HCT116 (cell line): ENCODE measurements at regions not wholly inside any gene's neighbourhood (a gene's known extent, or its start where the extent isn't known, plus 50 kb on each side); places are given as distances from the start of the nearest gene placed in this dataset.

Source experiments
- ATAC-seq: fragments of 200-7000 bp; cut with Tn5 transposase; 2 replicates; pipeline ENCODE4 v1.9.1; 2020; ENCODE audit warnings: mild to moderate bottlenecking, moderate library complexity
- BruUV-seq: library from RNA; stranded (reverse); fragments of 400-500 nt; replicated peaks from 2 replicates; lab custom pipeline; 2021; lab: Mats Ljungman, UMichigan
- CTCF ChIA-PET: fragments of 300-600 bp; sonication (Branson Sonifier 250); formaldehyde crosslinking; loops from one replicate; lab custom pipeline; 2021; ENCODE audit warnings: antibody characterized with exemption; lab: Charles Lee
- POLR2A ChIA-PET: fragments of 300-600, 350-600 bp; sonication (Branson Sonifier 250); formaldehyde crosslinking; loops from one replicate; lab custom pipeline; 2021; ENCODE audit warnings: antibody characterized with exemption; lab: Charles Lee
- RAD21 ChIA-PET, 2 experiments: fragments of 300-600 bp; sonication (Branson Sonifier 250); formaldehyde crosslinking; loops; one replicate each; lab custom pipeline; 2023; ENCODE audit warnings: low total read pairs in 2 of 2; ENCODE audit not compliant: uncharacterized antibody in 2 of 2, unreplicated experiment in 2 of 2, low non-redundant PET in 1 of 2; lab: Charles Lee
- DNase-seq: peaks from one replicate; pipeline ENCODE4 v3.0.0-alpha.2; 2010; ENCODE audit warnings: low read depth, low spot score
- H2AFZ ChIP-seq: fragments of 200-600 bp; shearing (Covaris generic), sonication (generic); 2 replicates; pipeline ENCODE4 v1.6.1; 2017; ENCODE audit warnings: low read depth, mixed run types, mixed read lengths, antibody characterized with exemption, low read length; ENCODE audit not compliant: poor library complexity, severe bottlenecking
- H3K27ac ChIP-seq: 2 replicates; pipeline ENCODE4 v1.5.1; 2012; ENCODE audit warnings: low read depth, low read length
- H3K27me3 ChIP-seq: fragments of 200-600 bp; sonication (generic); 2 replicates; pipeline ENCODE4 v1.6.1; 2016; ENCODE audit warnings: mixed run types, low read length, mixed read lengths; ENCODE audit not compliant: insufficient read depth
- H3K36me3 ChIP-seq, 2 experiments: fragments of 200-500 bp in 1 of 2; fragments of 200-600 bp in 1 of 2; sonication (Bioruptor generic) in 1 of 2; sonication (generic) in 1 of 2; 2 replicates each; pipeline versions ENCODE4 v1.5.1 to v1.6.1; 2014 to 2016; ENCODE audit warnings: low read length in 2 of 2, inconsistent platforms in 1 of 2, mixed read lengths in 1 of 2, mixed run types in 1 of 2; ENCODE audit not compliant: insufficient read depth in 2 of 2, control insufficient read depth in 1 of 2
- H3K4me1 ChIP-seq, 2 experiments: fragments of 200-600 bp in 1 of 2; sonication (generic) in 1 of 2; 2 replicates each; pipeline versions ENCODE4 v1.5.1 to v1.6.1; 2012 to 2017; ENCODE audit warnings: low read length in 2 of 2, inconsistent platforms in 1 of 2, mild to moderate bottlenecking in 1 of 2, mixed read lengths in 1 of 2, mixed run types in 1 of 2, moderate library complexity in 1 of 2; ENCODE audit not compliant: insufficient read depth in 2 of 2, control insufficient read depth in 1 of 2
- H3K4me2 ChIP-seq: fragments of 200-600 bp; sonication (generic); 2 replicates; pipeline ENCODE4 v1.6.1; 2017; ENCODE audit warnings: mixed run types, low read length, mixed read lengths
- H3K4me3 ChIP-seq, 2 experiments: fragments of 200-600 bp in 1 of 2; sonication (generic) in 1 of 2; replicated peaks in 1 of 2; 2 replicates each; pipeline ENCODE4 v1.5.1; 2011 to 2016; ENCODE audit warnings: low read length in 2 of 2, control low read depth in 1 of 2, low read depth in 1 of 2, mild to moderate bottlenecking in 1 of 2, mixed read lengths in 1 of 2, mixed run types in 1 of 2
- H3K79me2 ChIP-seq: fragments of 200-600 bp; sonication (generic); 2 replicates; pipeline ENCODE4 v1.6.1; 2017; ENCODE audit warnings: mild to moderate bottlenecking, mixed run types, low read length, moderate library complexity, mixed read lengths; ENCODE audit not compliant: insufficient read depth
- H3K9ac ChIP-seq: fragments of 200-600 bp; sonication (generic); 2 replicates; pipeline ENCODE4 v1.6.1; 2016; ENCODE audit warnings: low read length, mixed read lengths
- H3K9me2 ChIP-seq: fragments of 200-600 bp; sonication (generic), shearing (Covaris generic); 2 replicates; pipeline ENCODE4 v1.6.1; 2017; ENCODE audit warnings: mixed run types, mild to moderate bottlenecking, moderate library complexity; ENCODE audit not compliant: insufficient read depth
- H3K9me3 ChIP-seq, 2 experiments: fragments of 200-500 bp in 1 of 2; fragments of 200-600 bp in 1 of 2; sonication (Bioruptor generic) in 1 of 2; sonication (generic) in 1 of 2; 2 replicates each; pipeline ENCODE4 v1.6.1; 2014 to 2017; ENCODE audit warnings: low read length in 2 of 2, mixed read lengths in 2 of 2, inconsistent platforms in 1 of 2, low read depth in 1 of 2, mild to moderate bottlenecking in 1 of 2, mixed run types in 1 of 2, moderate library complexity in 1 of 2; ENCODE audit not compliant: control insufficient read depth in 1 of 2, insufficient read depth in 1 of 2
- H4K20me1 ChIP-seq: fragments of 200-600 bp; sonication (generic), shearing (Covaris generic); 2 replicates; pipeline ENCODE4 v1.6.1; 2017; ENCODE audit warnings: mixed run types, mild to moderate bottlenecking, moderate library complexity; ENCODE audit not compliant: insufficient read depth
- CEBPB ChIP-seq: IDR thresholded peaks from 2 replicates; pipeline ENCODE4 v1.6.1; 2012; ENCODE audit warnings: low read depth
- ELF1 ChIP-seq: IDR thresholded peaks from 2 replicates; pipeline ENCODE4 v1.6.1; 2012; ENCODE audit warnings: low read depth, borderline replicate concordance
- EZH2 ChIP-seq: fragments of 200-600 bp; sonication (generic); IDR thresholded peaks from 2 replicates; pipeline ENCODE4 v1.6.1; 2017; ENCODE audit warnings: antibody characterized with exemption, mixed run types
- EZH2phosphoT487 ChIP-seq: fragments of 200-600 bp; IDR thresholded peaks from 2 replicates; pipeline ENCODE4 v1.6.1; 2018; ENCODE audit warnings: antibody characterized with exemption, borderline replicate concordance
- FOSL1 ChIP-seq: IDR thresholded peaks from 2 replicates; pipeline ENCODE4 v1.6.1; 2012; ENCODE audit warnings: low read depth
- POLR2A ChIP-seq: IDR thresholded peaks from 2 replicates; pipeline ENCODE4 v1.7.0; 2011; ENCODE audit warnings: borderline replicate concordance; ENCODE audit not compliant: insufficient read depth, insufficient read length; ENCODE audit errors: extremely low read depth
- POLR2AphosphoS5 ChIP-seq: IDR thresholded peaks from 2 replicates; pipeline ENCODE4 v1.6.1; 2011; ENCODE audit warnings: mild to moderate bottlenecking, low read depth, low read length, moderate library complexity
- RAD21 ChIP-seq: IDR thresholded peaks from 2 replicates; pipeline ENCODE4 v1.6.1; 2012; ENCODE audit warnings: low read depth, mild to moderate bottlenecking
- SP1 ChIP-seq: IDR thresholded peaks from 2 replicates; pipeline ENCODE4 v1.6.1; 2012; ENCODE audit warnings: low read depth
- TCF7L2 ChIP-seq: IDR thresholded peaks from 2 replicates; pipeline ENCODE4 v1.7.0; 2011; ENCODE audit warnings: borderline replicate concordance, inconsistent platforms; ENCODE audit not compliant: insufficient read depth, insufficient read length; ENCODE audit errors: extremely low read depth
- YY1 ChIP-seq: IDR thresholded peaks from 2 replicates; pipeline ENCODE4 v1.6.1; 2011; ENCODE audit warnings: low read length, low read depth, moderate library complexity, mild to moderate bottlenecking; ENCODE audit not compliant: insufficient replicate concordance; ENCODE audit errors: extremely low read depth
- ZFX ChIP-seq: fragments of 450-650 bp; IDR thresholded peaks from 2 replicates; pipeline ENCODE4 v1.6.1; 2017
- intact Hi-C: fragments of 100-400 bp; cut with micrococcal nuclease; formaldehyde crosslinking; loops from 2 replicates; pipeline ENCODE4 v1.10.0; 2022
- TF ChIP-seq, protein P1 (sequence below): IDR thresholded peaks from 2 replicates; pipeline ENCODE4 v1.6.1; 2012; ENCODE audit warnings: low read depth
- TF ChIP-seq, protein P2 (sequence below): IDR thresholded peaks from 2 replicates; pipeline ENCODE4 v1.6.1; 2012
- TF ChIP-seq, protein P3 (sequence below): IDR thresholded peaks from 2 replicates; pipeline ENCODE4 v1.6.1; 2012

DNA sequence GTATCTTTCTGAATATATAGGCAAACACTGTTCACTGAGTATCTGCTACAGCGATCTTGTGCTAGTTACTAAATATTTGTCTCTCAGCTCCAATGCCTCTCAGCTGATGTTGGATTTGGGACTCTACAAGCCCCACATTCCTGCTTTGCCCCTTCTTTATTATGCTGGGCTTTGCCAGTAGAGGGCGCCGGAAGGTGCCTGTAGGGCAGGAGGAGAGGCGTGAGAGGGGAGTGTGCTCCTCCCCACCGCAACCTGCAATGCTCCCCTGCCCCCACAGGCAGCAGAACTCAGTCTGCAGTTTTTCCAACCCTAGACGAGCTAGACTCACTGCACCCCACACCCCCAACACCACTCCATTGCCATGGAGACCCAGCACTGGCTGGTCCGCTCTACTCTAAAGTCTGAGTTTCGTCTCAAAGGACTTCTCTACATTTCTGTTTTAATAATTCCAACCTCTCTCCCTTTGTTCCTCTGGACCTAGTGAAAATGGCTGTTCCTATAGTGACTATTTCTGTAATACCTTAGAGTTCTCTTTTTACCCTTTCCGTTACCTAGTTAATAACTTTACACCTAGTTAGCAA, 337.6 kb downstream of the CCSER2 start (continued):
- TF ChIP-seq, protein P1, sequence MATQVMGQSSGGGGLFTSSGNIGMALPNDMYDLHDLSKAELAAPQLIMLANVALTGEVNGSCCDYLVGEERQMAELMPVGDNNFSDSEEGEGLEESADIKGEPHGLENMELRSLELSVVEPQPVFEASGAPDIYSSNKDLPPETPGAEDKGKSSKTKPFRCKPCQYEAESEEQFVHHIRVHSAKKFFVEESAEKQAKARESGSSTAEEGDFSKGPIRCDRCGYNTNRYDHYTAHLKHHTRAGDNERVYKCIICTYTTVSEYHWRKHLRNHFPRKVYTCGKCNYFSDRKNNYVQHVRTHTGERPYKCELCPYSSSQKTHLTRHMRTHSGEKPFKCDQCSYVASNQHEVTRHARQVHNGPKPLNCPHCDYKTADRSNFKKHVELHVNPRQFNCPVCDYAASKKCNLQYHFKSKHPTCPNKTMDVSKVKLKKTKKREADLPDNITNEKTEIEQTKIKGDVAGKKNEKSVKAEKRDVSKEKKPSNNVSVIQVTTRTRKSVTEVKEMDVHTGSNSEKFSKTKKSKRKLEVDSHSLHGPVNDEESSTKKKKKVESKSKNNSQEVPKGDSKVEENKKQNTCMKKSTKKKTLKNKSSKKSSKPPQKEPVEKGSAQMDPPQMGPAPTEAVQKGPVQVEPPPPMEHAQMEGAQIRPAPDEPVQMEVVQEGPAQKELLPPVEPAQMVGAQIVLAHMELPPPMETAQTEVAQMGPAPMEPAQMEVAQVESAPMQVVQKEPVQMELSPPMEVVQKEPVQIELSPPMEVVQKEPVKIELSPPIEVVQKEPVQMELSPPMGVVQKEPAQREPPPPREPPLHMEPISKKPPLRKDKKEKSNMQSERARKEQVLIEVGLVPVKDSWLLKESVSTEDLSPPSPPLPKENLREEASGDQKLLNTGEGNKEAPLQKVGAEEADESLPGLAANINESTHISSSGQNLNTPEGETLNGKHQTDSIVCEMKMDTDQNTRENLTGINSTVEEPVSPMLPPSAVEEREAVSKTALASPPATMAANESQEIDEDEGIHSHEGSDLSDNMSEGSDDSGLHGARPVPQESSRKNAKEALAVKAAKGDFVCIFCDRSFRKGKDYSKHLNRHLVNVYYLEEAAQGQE = no peak
- TF ChIP-seq, protein P2, sequence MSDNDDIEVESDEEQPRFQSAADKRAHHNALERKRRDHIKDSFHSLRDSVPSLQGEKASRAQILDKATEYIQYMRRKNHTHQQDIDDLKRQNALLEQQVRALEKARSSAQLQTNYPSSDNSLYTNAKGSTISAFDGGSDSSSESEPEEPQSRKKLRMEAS = no peak
- no peak for TF ChIP-seq YY1

DNA sequence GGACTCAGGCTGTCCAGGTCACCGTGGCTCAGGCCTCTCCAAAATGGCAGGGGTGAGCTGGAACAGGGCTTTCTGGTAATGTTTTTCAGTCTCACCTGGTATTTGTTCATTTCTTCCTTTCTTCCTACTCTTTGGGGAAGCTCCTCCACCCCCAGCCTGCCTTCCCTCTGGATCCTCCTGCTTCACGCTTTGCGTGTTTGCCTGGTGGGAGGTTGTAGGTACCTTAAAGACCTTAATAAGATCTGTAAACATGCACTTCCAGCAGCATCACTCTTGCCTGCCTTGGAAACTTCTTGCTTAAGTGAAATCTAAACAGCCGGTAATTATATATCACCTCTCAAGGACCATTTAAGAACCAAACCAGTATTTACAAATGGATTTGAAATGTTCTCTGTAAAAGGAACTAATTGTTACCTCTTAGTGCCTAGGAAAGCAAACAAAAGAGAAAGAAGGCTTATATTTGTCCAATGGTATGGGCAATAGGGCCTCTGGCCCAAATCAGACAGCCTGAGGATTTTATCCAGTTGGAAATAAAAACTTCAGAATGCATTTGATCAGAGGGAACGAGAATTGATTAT, 339.9 kb downstream of the CCSER2 start:
- H2AFZ ChIP-seq = no peak overlapping the region
- no peaks in the 10 kb centered on the region for H3K79me2 ChIP-seq
- no peak overlapping the region for H3K4me3 ChIP-seq
- H3K4me1 ChIP-seq = no peaks in the 10 kb centered on the region
- ChIA-PET CTCF (no interaction called here), POLR2A (no interaction called here), RAD21 (no interaction called here)
- no peaks in the 10 kb centered on the region for H3K9me2 ChIP-seq
- no peak overlapping the region for H3K9ac ChIP-seq
- BruUV-seq = no TSS peak
- H3K27ac ChIP-seq = no peak overlapping the region
- peaks cover 41% of the 10 kb centered on the region for H3K27me3 ChIP-seq
- H3K36me3 ChIP-seq = no peaks in the 10 kb centered on the region
- intact Hi-C loops = loop anchor here (5.0 kb wide), 1 partner anchor 49 kb away; no protein-coding TSS in a partner anchor
- no peaks in the 10 kb centered on the region for H3K9me3 ChIP-seq
- DNase-seq (no peak), ATAC-seq (no peak)
- H4K20me1 ChIP-seq = no peaks in the 10 kb centered on the region
- no peak overlapping the region for H3K4me2 ChIP-seq
- TF ChIP-seq CEBPB = no peak
- TF ChIP-seq, protein P2 = no peak
- TF ChIP-seq EZH2phosphoT487 = no peak
- TF ChIP-seq, protein P1 = no peak
- no peak for TF ChIP-seq FOSL1
- TF ChIP-seq TCF7L2 = no peak
- TF ChIP-seq POLR2A = no peak
- TF ChIP-seq EZH2 = no peak
- TF ChIP-seq, protein P3, sequence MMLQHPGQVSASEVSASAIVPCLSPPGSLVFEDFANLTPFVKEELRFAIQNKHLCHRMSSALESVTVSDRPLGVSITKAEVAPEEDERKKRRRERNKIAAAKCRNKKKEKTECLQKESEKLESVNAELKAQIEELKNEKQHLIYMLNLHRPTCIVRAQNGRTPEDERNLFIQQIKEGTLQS = no peak
- no peak for TF ChIP-seq POLR2AphosphoS5
- TF ChIP-seq RAD21 = no peak
- no peak for TF ChIP-seq YY1
- no peak for TF ChIP-seq ZFX
- no peak for TF ChIP-seq ELF1
- TF ChIP-seq SP1 = no peak
